PC-9 (cell line): ENCODE measurements at regions not wholly inside any gene's neighbourhood (a gene's known extent, or its start where the extent isn't known, plus 50 kb on each side); places are given as distances from the start of the nearest gene placed in this dataset.

ENCODE experiments used
- EZH2 ChIP-seq: fragments of 200-600 bp; sonication (generic); IDR thresholded peaks from 2 replicates; pipeline ENCODE4 v1.8.0; 2017; ENCODE audit warnings: antibody characterized with exemption, low read depth
- TF ChIP-seq, protein P1 (sequence below): fragments of 200-600 bp; sonication (generic); conservative IDR thresholded peaks from 2 replicates; pipeline ENCODE4 v1.6.1; 2017; ENCODE audit warnings: mixed run types, antibody characterized with exemption, mild to moderate bottlenecking, moderate library complexity

DNA sequence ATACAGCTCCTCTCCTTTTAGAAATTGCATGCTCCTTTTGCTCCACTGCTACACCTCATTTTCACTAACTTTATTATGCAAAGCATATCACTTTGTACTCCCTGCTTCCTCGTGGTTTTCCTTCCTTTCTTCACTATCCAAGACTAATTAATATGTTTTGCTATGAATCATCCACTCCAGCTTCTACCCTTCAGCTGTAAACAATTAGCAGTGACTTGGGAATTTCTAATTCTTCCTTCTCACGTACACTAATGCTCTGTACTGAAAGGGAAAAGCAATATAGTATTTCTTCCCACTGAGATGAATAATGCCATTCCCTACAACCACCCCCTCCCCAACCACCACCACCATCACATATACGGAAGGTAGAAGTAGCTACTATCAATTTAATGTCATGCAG is 1917.0 kb downstream of the MRPL39 start:
- TF ChIP-seq EZH2 = no peak
- TF ChIP-seq, protein P1, sequence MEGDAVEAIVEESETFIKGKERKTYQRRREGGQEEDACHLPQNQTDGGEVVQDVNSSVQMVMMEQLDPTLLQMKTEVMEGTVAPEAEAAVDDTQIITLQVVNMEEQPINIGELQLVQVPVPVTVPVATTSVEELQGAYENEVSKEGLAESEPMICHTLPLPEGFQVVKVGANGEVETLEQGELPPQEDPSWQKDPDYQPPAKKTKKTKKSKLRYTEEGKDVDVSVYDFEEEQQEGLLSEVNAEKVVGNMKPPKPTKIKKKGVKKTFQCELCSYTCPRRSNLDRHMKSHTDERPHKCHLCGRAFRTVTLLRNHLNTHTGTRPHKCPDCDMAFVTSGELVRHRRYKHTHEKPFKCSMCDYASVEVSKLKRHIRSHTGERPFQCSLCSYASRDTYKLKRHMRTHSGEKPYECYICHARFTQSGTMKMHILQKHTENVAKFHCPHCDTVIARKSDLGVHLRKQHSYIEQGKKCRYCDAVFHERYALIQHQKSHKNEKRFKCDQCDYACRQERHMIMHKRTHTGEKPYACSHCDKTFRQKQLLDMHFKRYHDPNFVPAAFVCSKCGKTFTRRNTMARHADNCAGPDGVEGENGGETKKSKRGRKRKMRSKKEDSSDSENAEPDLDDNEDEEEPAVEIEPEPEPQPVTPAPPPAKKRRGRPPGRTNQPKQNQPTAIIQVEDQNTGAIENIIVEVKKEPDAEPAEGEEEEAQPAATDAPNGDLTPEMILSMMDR = no peak
